ENCODE measurements at regions not wholly inside any gene's neighbourhood (a gene's known extent, or its start where the extent isn't known, plus 50 kb on each side); places are given as distances from the start of the nearest gene placed in this dataset.
A peak's percentile ranks its signal among the peaks of the same experiment; 100 is the strongest.

GRCh38 chr12:70157099-70157498 is 86.1 kb upstream of the CNOT2 start:
- no peak for DNase-seq

GRCh38 chr12:70165450-70165849 is 77.8 kb upstream of the CNOT2 start:
- DNase-seq, result no peak

- DNase-seq, result no peak
Observed at GRCh38 chr12:70176290-70176689, 66.9 kb upstream of the CNOT2 start.

- no peak for DNase-seq
Observed at GRCh38 chr12:70177631-70178030, 65.6 kb upstream of the CNOT2 start.

- peak; percentile 84 for DNase-seq
Observed at GRCh38 chr12:70178038-70178437, 65.2 kb upstream of the CNOT2 start.

- peak; percentile 90 for DNase-seq
Observed at GRCh38 chr12:70180130-70180529, 63.1 kb upstream of the CNOT2 start.

- DNase-seq, result no peak
Observed at GRCh38 chr12:70185301-70185700, 57.9 kb upstream of the CNOT2 start.

GRCh38 chr12:70186436-70186835 is 56.8 kb upstream of the CNOT2 start:
- no peak for DNase-seq

GRCh38 chr12:70190262-70191010 is 52.8 kb upstream of the CNOT2 start:
- no peak for DNase-seq

Data from NCI-H446 treated with DMSO at 0.1 percent for 48 hours (cell line).